Fibroblast of villous mesenchyme (primary cell): ENCODE measurements at regions not wholly inside any gene's neighbourhood (a gene's known extent, or its start where the extent isn't known, plus 50 kb on each side); places are given as distances from the start of the nearest gene placed in this dataset.

Experiments used
- DNase-seq: peaks from one replicate; pipeline ENCODE4 v3.0.0-alpha.2; 2010; ENCODE audit warnings: low read depth
- H3K4me3 ChIP-seq: 2 replicates; pipeline ENCODE4 v1.5.1; 2011; ENCODE audit warnings: low read depth, mild to moderate bottlenecking, low read length
- TF ChIP-seq, protein P1 (sequence below): IDR thresholded peaks from 2 replicates; pipeline ENCODE4 v1.5.1; 2012; ENCODE audit warnings: low read depth, mild to moderate bottlenecking, low read length; ENCODE audit not compliant: insufficient read depth

DNA sequence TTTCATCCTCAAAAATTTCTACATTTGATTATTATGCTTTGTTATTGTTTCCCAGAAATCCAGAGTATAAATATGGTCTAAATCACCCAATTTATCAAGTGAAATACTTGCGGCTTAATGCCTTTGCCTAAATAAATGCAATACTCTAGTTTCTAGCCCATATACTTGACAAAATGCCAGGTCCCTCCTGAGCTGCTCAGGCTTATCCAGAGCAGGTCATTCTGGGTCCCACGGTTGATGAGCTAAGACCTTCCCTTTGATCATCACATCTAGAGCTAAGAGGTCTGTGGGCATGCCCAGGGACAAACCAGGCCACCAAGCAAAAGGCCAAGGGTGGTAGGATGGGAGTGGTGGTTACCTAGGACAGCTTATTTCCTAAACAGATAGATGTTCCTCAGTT lies 180.1 kb downstream of the SMIM20 start:
- TF ChIP-seq, protein P1, sequence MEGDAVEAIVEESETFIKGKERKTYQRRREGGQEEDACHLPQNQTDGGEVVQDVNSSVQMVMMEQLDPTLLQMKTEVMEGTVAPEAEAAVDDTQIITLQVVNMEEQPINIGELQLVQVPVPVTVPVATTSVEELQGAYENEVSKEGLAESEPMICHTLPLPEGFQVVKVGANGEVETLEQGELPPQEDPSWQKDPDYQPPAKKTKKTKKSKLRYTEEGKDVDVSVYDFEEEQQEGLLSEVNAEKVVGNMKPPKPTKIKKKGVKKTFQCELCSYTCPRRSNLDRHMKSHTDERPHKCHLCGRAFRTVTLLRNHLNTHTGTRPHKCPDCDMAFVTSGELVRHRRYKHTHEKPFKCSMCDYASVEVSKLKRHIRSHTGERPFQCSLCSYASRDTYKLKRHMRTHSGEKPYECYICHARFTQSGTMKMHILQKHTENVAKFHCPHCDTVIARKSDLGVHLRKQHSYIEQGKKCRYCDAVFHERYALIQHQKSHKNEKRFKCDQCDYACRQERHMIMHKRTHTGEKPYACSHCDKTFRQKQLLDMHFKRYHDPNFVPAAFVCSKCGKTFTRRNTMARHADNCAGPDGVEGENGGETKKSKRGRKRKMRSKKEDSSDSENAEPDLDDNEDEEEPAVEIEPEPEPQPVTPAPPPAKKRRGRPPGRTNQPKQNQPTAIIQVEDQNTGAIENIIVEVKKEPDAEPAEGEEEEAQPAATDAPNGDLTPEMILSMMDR, result no peak

DNA sequence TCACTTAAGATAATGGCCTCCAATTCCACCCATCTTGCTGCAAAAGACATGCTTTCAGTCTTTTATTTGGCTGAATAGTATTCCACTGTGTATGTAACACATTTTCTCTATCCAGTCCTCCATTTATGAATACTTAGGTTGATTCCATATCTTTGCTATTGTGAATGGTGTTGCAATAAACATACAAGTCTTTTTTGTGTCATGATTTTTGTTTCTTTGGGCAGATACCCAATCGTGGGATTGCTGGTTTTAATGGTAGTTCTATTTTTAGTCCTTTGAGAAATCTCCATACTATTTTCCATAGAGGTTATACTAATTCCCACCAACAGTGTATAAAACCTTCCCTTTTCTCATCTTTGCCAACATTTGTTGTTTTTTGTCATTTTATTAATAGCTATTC lies 180.9 kb downstream of the SMIM20 start:
- H3K4me3 ChIP-seq, result no peak overlapping the region
- TF ChIP-seq, protein P1, result no peak
- no peak for DNase-seq

More for the DNA sequence above, 180.1 kb downstream of the SMIM20 start:
- no peak for DNase-seq
- H3K4me3 ChIP-seq, result no peak overlapping the region

DNA sequence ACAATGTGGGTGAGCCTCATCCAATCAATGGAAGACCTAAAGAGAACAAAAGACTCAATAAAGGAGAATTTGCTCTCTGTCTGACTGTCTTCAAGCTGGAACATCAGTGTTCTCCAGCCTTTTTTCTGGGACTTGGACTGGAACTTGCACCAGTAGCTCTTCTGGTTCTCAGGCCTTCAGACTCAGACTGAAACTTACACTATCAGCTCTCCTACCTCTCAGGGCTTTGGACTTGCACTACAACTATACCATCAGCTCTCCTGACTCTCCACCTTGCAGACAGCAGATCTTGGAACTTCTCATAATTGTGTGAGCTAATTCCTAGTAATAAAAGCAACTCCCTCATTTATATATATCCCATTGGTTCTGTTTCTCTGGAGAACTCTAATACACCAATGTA lies 185.9 kb downstream of the SMIM20 start:
- no peak for DNase-seq
- TF ChIP-seq, protein P1, result no peak
- H3K4me3 ChIP-seq, result no peak overlapping the region

- TF ChIP-seq, protein P1, result no peak
These were observed 187.0 kb downstream of the SMIM20 start for GRCh38 chr4:26101011-26101410.

GRCh38 chr4:26104056-26104685 lies 190.2 kb downstream of the SMIM20 start:
- DNase-seq, result no peak
- TF ChIP-seq, protein P1, result no peak
- H3K4me3 ChIP-seq, result no peak overlapping the region

More at GRCh38 chr4:26101011-26101410, 187.0 kb downstream of the SMIM20 start:
- H3K4me3 ChIP-seq, result no peak overlapping the region
- no peak for DNase-seq

DNA sequence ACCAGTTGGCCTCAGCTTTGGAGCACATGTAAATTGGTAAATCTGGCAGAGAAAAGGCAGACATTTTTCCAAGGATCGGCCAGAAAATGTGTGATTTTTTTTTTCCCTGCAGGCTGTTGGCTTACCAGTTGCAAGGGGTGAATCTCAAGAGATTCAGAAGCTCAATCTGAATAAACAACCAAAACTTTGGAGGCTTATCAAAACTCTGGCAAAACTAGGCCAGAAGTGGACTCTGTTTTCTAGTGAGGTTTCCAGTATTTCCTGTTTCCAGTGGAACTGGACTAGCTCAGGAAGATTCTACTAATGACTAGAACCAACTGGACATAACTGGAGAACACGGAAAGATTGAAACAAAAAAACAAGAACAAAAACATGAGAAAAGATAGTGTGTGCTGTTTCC lies 191.3 kb downstream of the SMIM20 start:
- TF ChIP-seq, protein P1, result no peak
- DNase-seq, result no peak
- no peak overlapping the region for H3K4me3 ChIP-seq
